Panc1 (cell line): ENCODE measurements at regions not wholly inside any gene's neighbourhood (a gene's known extent, or its start where the extent isn't known, plus 50 kb on each side); places are given as distances from the start of the nearest gene placed in this dataset.
A peak's percentile ranks its signal among the peaks of the same experiment; 100 is the strongest.

Experiments used
- ATAC-seq: fragments of 200-7000 bp; cut with Tn5 transposase; 2 replicates; pipeline ENCODE4 v1.9.1; 2020; ENCODE audit warnings: mild to moderate bottlenecking, moderate library complexity
- BruUV-seq: library from RNA; stranded (reverse); fragments of 400-500 nt; replicated peaks from 2 replicates; lab custom pipeline; 2021; lab: Mats Ljungman, UMichigan
- CTCF ChIA-PET: fragments of 300-600 bp; sonication (Branson Sonifier 250); formaldehyde crosslinking; loops from one replicate; lab custom pipeline; 2022; ENCODE audit warnings: antibody characterized with exemption; lab: Charles Lee
- POLR2A ChIA-PET: fragments of 300-600 bp; sonication (Branson Sonifier 250); formaldehyde crosslinking; loops from one replicate; lab custom pipeline; 2022; ENCODE audit warnings: antibody characterized with exemption; lab: Charles Lee
- DNase-seq: peaks from one replicate; pipeline ENCODE4 v3.0.0-alpha.2; 2010; ENCODE audit warnings: low read depth, low spot score
- H3K27ac ChIP-seq: 2 replicates; pipeline ENCODE4 v1.5.1; 2011; ENCODE audit warnings: mild to moderate bottlenecking, low read length, inconsistent platforms
- H3K27me3 ChIP-seq: fragments of 200-500 bp; sonication (Bioruptor generic); 2 replicates; pipeline ENCODE4 v1.6.0; 2014; ENCODE audit warnings: low read length, inconsistent platforms; ENCODE audit not compliant: control insufficient read depth, insufficient read depth
- H3K36me3 ChIP-seq: fragments of 200-500 bp; sonication (Bioruptor generic); 2 replicates; pipeline ENCODE4 v1.5.1; 2014; ENCODE audit warnings: inconsistent platforms, mild to moderate bottlenecking, low read length, moderate library complexity; ENCODE audit not compliant: control insufficient read depth, insufficient read depth
- H3K4me1 ChIP-seq: 2 replicates; pipeline ENCODE4 v1.5.1; 2011; ENCODE audit warnings: inconsistent platforms, mild to moderate bottlenecking, low read length, moderate library complexity; ENCODE audit not compliant: control insufficient read depth, insufficient read depth
- H3K4me3 ChIP-seq, 2 experiments: 2 replicates each; pipeline ENCODE4 v1.5.1; 2011 to 2012; ENCODE audit warnings: low read depth in 2 of 2, low read length in 2 of 2, mild to moderate bottlenecking in 2 of 2, inconsistent platforms in 1 of 2, moderate library complexity in 1 of 2
- H3K9me3 ChIP-seq: fragments of 200-500 bp; sonication (Bioruptor generic); 2 replicates; pipeline ENCODE4 v1.5.1; 2014; ENCODE audit warnings: low read depth, mild to moderate bottlenecking, inconsistent platforms, low read length, moderate library complexity; ENCODE audit not compliant: control insufficient read depth, insufficient read depth
- POLR2AphosphoS5 ChIP-seq: IDR thresholded peaks from 2 replicates; pipeline ENCODE4 v1.6.1; 2012; ENCODE audit warnings: mild to moderate bottlenecking, low read depth, low read length, moderate library complexity
- SIN3A ChIP-seq: IDR thresholded peaks from 2 replicates; pipeline ENCODE4 v1.6.1; 2012; ENCODE audit warnings: low read depth, mild to moderate bottlenecking, low read length, moderate library complexity, borderline replicate concordance; ENCODE audit not compliant: insufficient read depth
- TCF7L2 ChIP-seq: IDR thresholded peaks from 2 replicates; pipeline ENCODE4 v1.6.1; 2011; ENCODE audit warnings: mild to moderate bottlenecking, low read depth, low read length, inconsistent platforms
- in situ Hi-C: cut with HindIII; loops from 2 replicates; pipeline ENCODE4 v1.10.0; 2016; ENCODE audit warnings: low sequenced_read_pairs, low pct_unique_long_range_greater_than_20kb
- intact Hi-C: fragments of 100-400 bp; cut with micrococcal nuclease; formaldehyde crosslinking; loops from one replicate; pipeline ENCODE4 v1.10.0; 2022; ENCODE audit not compliant: unreplicated experiment
- TF ChIP-seq, protein P1 (sequence below), 2 experiments: IDR thresholded peaks; 2 replicates each; pipeline ENCODE4 v1.6.1; 2011 to 2012; ENCODE audit warnings: low read depth in 2 of 2, control low read depth in 1 of 2, low read length in 1 of 2, mild to moderate bottlenecking in 1 of 2, moderate library complexity in 1 of 2; ENCODE audit not compliant: insufficient read depth in 1 of 2
- TF ChIP-seq, protein P2 (sequence below): fragments of 450-650 bp; IDR thresholded peaks from 2 replicates; pipeline ENCODE4 v1.5.1; 2017; ENCODE audit warnings: mild to moderate bottlenecking

DNA sequence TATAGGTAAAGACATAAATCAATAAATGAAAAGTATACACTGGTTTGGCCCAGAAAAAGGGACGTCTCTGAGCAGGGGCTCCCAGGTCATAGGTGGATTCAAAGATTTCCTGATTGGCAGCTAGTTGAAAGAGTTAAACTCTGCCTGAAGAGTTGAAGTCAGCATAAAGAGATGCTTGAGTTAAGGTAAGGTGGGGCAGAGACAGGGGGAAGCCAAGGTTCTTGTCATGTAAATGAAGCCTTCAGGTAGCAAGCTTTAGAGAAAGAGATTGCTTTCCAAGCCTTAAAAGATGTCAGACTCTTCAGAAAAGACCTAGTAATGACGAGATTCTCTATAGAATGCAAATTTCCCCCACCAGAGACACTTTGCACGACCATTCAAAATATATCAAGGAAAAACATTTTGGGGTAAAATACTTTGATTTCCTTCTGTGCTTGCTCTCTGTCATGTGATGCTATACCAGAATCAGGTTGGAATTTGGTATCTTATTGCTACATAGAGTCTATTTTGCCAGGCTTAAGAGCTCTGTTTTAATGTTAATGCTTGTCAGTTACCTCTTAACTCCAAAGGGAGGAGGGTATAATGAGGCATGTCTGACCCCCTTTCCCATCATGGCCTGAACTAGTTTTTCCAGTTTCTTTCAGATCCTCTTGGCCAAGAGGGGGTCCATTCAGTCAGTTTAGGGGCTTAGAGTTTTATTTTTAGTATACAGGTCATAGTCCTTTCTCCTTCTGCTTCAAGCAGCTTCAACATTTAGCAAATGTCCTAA lies 429.6 kb downstream of the ADRA2A start:
- Histone ChIP-seq H3K27ac (no peak overlapping the region), H3K27me3 (no peaks in the 10 kb centered on the region), H3K4me1 (no peaks in the 10 kb centered on the region), H3K9me3 (no peaks in the 10 kb centered on the region), H3K4me3 (no peak overlapping the region), H3K36me3 (no peaks in the 10 kb centered on the region)
- POLR2A ChIA-PET: no interaction called here
- DNase-seq (no peak), ATAC-seq (no peak)
- in situ Hi-C loops (no loop called here), intact Hi-C loops (no loop called here)
- TF ChIP-seq, protein P1, sequence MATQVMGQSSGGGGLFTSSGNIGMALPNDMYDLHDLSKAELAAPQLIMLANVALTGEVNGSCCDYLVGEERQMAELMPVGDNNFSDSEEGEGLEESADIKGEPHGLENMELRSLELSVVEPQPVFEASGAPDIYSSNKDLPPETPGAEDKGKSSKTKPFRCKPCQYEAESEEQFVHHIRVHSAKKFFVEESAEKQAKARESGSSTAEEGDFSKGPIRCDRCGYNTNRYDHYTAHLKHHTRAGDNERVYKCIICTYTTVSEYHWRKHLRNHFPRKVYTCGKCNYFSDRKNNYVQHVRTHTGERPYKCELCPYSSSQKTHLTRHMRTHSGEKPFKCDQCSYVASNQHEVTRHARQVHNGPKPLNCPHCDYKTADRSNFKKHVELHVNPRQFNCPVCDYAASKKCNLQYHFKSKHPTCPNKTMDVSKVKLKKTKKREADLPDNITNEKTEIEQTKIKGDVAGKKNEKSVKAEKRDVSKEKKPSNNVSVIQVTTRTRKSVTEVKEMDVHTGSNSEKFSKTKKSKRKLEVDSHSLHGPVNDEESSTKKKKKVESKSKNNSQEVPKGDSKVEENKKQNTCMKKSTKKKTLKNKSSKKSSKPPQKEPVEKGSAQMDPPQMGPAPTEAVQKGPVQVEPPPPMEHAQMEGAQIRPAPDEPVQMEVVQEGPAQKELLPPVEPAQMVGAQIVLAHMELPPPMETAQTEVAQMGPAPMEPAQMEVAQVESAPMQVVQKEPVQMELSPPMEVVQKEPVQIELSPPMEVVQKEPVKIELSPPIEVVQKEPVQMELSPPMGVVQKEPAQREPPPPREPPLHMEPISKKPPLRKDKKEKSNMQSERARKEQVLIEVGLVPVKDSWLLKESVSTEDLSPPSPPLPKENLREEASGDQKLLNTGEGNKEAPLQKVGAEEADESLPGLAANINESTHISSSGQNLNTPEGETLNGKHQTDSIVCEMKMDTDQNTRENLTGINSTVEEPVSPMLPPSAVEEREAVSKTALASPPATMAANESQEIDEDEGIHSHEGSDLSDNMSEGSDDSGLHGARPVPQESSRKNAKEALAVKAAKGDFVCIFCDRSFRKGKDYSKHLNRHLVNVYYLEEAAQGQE (IDR thresholded peaks at IDR 0.05; ENCODE audit: insufficient read depth in 1 of 2, low read depth in 2 of 2, low read length in 1 of 2): no peak
- no peak for TF ChIP-seq SIN3A
- no peak for TF ChIP-seq TCF7L2
- TF ChIP-seq, protein P2, sequence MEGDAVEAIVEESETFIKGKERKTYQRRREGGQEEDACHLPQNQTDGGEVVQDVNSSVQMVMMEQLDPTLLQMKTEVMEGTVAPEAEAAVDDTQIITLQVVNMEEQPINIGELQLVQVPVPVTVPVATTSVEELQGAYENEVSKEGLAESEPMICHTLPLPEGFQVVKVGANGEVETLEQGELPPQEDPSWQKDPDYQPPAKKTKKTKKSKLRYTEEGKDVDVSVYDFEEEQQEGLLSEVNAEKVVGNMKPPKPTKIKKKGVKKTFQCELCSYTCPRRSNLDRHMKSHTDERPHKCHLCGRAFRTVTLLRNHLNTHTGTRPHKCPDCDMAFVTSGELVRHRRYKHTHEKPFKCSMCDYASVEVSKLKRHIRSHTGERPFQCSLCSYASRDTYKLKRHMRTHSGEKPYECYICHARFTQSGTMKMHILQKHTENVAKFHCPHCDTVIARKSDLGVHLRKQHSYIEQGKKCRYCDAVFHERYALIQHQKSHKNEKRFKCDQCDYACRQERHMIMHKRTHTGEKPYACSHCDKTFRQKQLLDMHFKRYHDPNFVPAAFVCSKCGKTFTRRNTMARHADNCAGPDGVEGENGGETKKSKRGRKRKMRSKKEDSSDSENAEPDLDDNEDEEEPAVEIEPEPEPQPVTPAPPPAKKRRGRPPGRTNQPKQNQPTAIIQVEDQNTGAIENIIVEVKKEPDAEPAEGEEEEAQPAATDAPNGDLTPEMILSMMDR: no peak
- TF ChIP-seq POLR2AphosphoS5: no peak
- CTCF ChIA-PET: no interaction called here
- no TSS peak for BruUV-seq

DNA sequence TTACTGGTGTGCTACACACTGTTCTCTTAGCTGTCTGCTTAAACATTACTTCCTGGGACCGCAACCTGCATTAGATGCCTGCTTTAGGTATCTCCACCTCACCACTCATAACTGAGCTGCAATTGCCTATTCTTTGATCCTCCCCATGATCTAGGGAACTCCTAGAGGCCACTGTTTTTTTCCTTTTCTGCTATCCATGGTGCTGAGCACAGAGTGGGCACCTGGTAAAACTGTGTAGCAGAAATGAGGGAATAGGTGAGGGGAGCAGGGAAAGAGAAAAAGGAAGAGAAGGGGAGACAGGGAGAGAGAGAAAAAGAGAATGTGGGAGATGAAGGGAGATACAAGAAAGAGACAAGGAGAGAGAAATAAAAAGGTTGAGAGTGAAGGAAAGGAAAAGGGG lies 434.9 kb downstream of the ADRA2A start:
- Histone ChIP-seq H3K27me3 (no peaks in the 10 kb centered on the region), H3K4me3 (no peak overlapping the region), H3K36me3 (no peaks in the 10 kb centered on the region), H3K9me3 (no peaks in the 10 kb centered on the region), H3K4me1 (no peaks in the 10 kb centered on the region), H3K27ac (no peak overlapping the region)
- TF ChIP-seq, protein P2: no peak
- TF ChIP-seq, protein P1 (IDR thresholded peaks at IDR 0.05; ENCODE audit: insufficient read depth in 1 of 2, low read depth in 2 of 2, low read length in 1 of 2): peak in 1 of 2 experiments; percentile 63; a peak in 1 of 4 replicates
- DNase-seq: no peak
- BruUV-seq: no TSS peak
- ChIA-PET POLR2A (no interaction called here), CTCF (no interaction called here)
- in situ Hi-C loops (no loop called here), intact Hi-C loops (no loop called here)
- no peak for ATAC-seq
